HEK293 (cell line): ENCODE measurements at regions not wholly inside any gene's neighbourhood (a gene's known extent, or its start where the extent isn't known, plus 50 kb on each side); places are given as distances from the start of the nearest gene placed in this dataset.

Source experiments
- CTCF ChIA-PET: fragments of 350-600 bp; formaldehyde crosslinking; extraction: SDS; loops from one replicate; lab custom pipeline; 2021; ENCODE audit warnings: antibody characterized with exemption; lab: Yijun Ruan, JAX
- POLR2A ChIA-PET: fragments of 300-600 bp; formaldehyde crosslinking; extraction: SDS; loops from one replicate; lab custom pipeline; 2020; ENCODE audit warnings: antibody characterized with exemption, inconsistent platforms; lab: Yijun Ruan, JAX
- H3K27ac ChIP-seq: fragments of 200-500 bp; sonication (Bioruptor generic); 2 replicates; pipeline ENCODE4 v1.5.1; 2014; ENCODE audit warnings: low read depth, low read length, control low read depth, inconsistent platforms; ENCODE audit errors: extremely low read depth
- H3K36me3 ChIP-seq, 2 experiments: fragments of 200-500 bp in 1 of 2; sonication (Bioruptor generic) in 1 of 2; 1 replicate in 1 of 2; 2 replicates in 1 of 2; pipeline ENCODE4 v1.5.1; 2014 to 2017; ENCODE audit warnings: inconsistent platforms in 2 of 2, low read length in 2 of 2; ENCODE audit not compliant: control insufficient read depth in 2 of 2, insufficient read depth in 1 of 2
- H3K4me1 ChIP-seq: fragments of 200-500 bp; sonication (Bioruptor generic); 2 replicates; pipeline ENCODE4 v1.5.1; 2014; ENCODE audit warnings: mild to moderate bottlenecking, low read length, inconsistent platforms; ENCODE audit not compliant: control insufficient read depth, insufficient read depth
- H3K4me3 ChIP-seq: 2 replicates; pipeline ENCODE4 v1.5.1; 2011; ENCODE audit warnings: low read depth, mild to moderate bottlenecking, control low read depth, low read length, moderate library complexity
- H3K9me3 ChIP-seq: fragments of 200-500 bp; sonication (Bioruptor generic); 2 replicates; pipeline ENCODE4 v1.5.1; 2014; ENCODE audit warnings: low read depth, low read length, inconsistent platforms; ENCODE audit not compliant: control insufficient read depth, insufficient read depth
- AEBP2 ChIP-seq: fragments of 450-650 bp; formaldehyde crosslinking; IDR thresholded peaks from 2 replicates; pipeline ENCODE4 v1.5.1; 2016; ENCODE audit warnings: missing biosample characterization, missing genetic modification characterization, borderline replicate concordance
- GFI1B ChIP-seq: fragments of 450-650 bp; formaldehyde crosslinking; IDR thresholded peaks from 2 replicates; pipeline ENCODE4 v1.5.1; 2016; ENCODE audit warnings: missing biosample characterization, missing genetic modification characterization
- HIC1 ChIP-seq: fragments of 450-650 bp; formaldehyde crosslinking; IDR thresholded peaks from 2 replicates; pipeline ENCODE4 v1.5.1; 2016; ENCODE audit warnings: missing biosample characterization, missing genetic modification characterization
- HOXC10 ChIP-seq: sonication (generic); formaldehyde crosslinking; IDR thresholded peaks from 2 replicates; pipeline ENCODE4 v1.8.1; 2023; ENCODE audit warnings: mild to moderate bottlenecking, missing genetic modification reagents
- KLF10 ChIP-seq: fragments of 450-650 bp; IDR thresholded peaks from 2 replicates; pipeline ENCODE4 v1.5.1; 2018; ENCODE audit warnings: missing biosample characterization, mild to moderate bottlenecking, missing genetic modification characterization
- KLF7 ChIP-seq: fragments of 450-650 bp; formaldehyde crosslinking; IDR thresholded peaks from 2 replicates; pipeline ENCODE4 v1.5.1; 2016; ENCODE audit warnings: missing biosample characterization, missing genetic modification characterization, borderline replicate concordance
- KLF9 ChIP-seq: fragments of 450-650 bp; formaldehyde crosslinking; IDR thresholded peaks from 2 replicates; pipeline ENCODE4 v1.5.1; 2016; ENCODE audit warnings: missing biosample characterization, missing genetic modification characterization, low read depth
- MEIS1 ChIP-seq: sonication (generic); formaldehyde crosslinking; IDR thresholded peaks from 2 replicates; pipeline ENCODE4 v1.8.1; 2022; ENCODE audit warnings: missing genetic modification reagents, mild to moderate bottlenecking, borderline replicate concordance
- PRDM1 ChIP-seq: fragments of 450-650 bp; formaldehyde crosslinking; IDR thresholded peaks from 2 replicates; pipeline ENCODE4; 2016; ENCODE audit warnings: missing biosample characterization, missing genetic modification characterization
- REPIN1 ChIP-seq: fragments of 450-650 bp; formaldehyde crosslinking; IDR thresholded peaks from 2 replicates; pipeline ENCODE4 v1.5.1; 2017; ENCODE audit warnings: missing biosample characterization, missing genetic modification characterization, low read depth
- ZBTB11 ChIP-seq: fragments of 450-650 bp; formaldehyde crosslinking; conservative IDR thresholded peaks from 2 replicates; pipeline ENCODE4 v1.5.1; 2016; ENCODE audit warnings: low read depth, missing biosample characterization, missing genetic modification characterization
- ZFP3 ChIP-seq: fragments of 450-650 bp; formaldehyde crosslinking; IDR thresholded peaks from 2 replicates; pipeline ENCODE4 v1.5.1; 2016; ENCODE audit warnings: low read depth, missing biosample characterization, missing genetic modification characterization
- ZFP37 ChIP-seq: fragments of 450-650 bp; formaldehyde crosslinking; IDR thresholded peaks from 2 replicates; pipeline ENCODE4 v1.5.1; 2016; ENCODE audit warnings: missing biosample characterization, missing genetic modification characterization
- ZNF175 ChIP-seq: fragments of 450-650 bp; formaldehyde crosslinking; IDR thresholded peaks from 2 replicates; pipeline ENCODE4 v1.5.1; 2016; ENCODE audit warnings: missing biosample characterization, missing genetic modification characterization
- ZNF302 ChIP-seq: fragments of 450-650 bp; formaldehyde crosslinking; IDR thresholded peaks from 2 replicates; pipeline ENCODE4 v1.5.1; 2016; ENCODE audit warnings: missing biosample characterization, missing genetic modification characterization, low read depth
- ZNF335 ChIP-seq: fragments of 450-650 bp; formaldehyde crosslinking; conservative IDR thresholded peaks from 2 replicates; pipeline ENCODE4 v1.5.1; 2016; ENCODE audit warnings: missing biosample characterization, missing genetic modification characterization
- ZNF354C ChIP-seq: fragments of 450-650 bp; formaldehyde crosslinking; IDR thresholded peaks from 2 replicates; pipeline ENCODE4 v1.5.1; 2016; ENCODE audit warnings: missing biosample characterization, missing genetic modification characterization, low read depth, borderline replicate concordance
- ZNF362 ChIP-seq: fragments of 450-650 bp; formaldehyde crosslinking; IDR thresholded peaks from 2 replicates; pipeline ENCODE4 v1.5.1; 2016; ENCODE audit warnings: missing biosample characterization, missing genetic modification characterization
- TF ChIP-seq, protein P1 (sequence below): fragments of 450-650 bp; formaldehyde crosslinking; IDR thresholded peaks from 2 replicates; pipeline ENCODE4 v1.5.1; 2016; ENCODE audit warnings: missing biosample characterization, missing genetic modification characterization
- TF ChIP-seq, protein P2 (sequence below): fragments of 450-650 bp; formaldehyde crosslinking; IDR thresholded peaks from 2 replicates; pipeline ENCODE4 v1.5.1; 2016; ENCODE audit warnings: missing biosample characterization, missing genetic modification characterization
- TF ChIP-seq, protein P3 (sequence below): fragments of 450-650 bp; formaldehyde crosslinking; IDR thresholded peaks from 2 replicates; pipeline ENCODE4 v1.5.0; 2017; ENCODE audit warnings: missing biosample characterization, missing genetic modification characterization, borderline replicate concordance

DNA sequence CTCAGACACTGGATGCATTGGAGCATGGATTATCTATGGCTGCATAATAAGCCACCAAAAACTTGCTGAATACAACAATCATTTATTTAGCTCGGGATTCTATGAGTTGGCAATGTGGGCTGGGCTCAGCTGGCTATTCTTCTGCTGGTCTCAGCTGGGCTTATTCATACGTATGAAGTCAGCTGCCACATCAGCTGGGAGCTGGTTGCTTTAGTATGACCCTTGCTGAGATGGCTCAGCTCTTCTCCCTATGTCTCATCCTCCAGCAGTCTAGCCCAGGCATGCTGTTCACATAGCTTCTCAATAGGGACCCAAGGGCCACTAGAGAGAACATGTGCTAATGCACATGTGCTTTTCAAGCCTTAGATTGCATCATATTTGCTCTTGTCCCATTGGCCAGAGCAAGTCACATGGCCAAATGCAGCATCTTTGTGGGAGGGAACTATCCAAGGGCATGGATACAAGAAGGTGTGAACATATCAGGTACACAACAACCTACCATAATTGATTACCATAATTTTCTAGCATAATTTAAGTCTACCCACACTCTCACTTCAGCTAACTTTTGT is 444.6 kb downstream of the KIF16B start (continued):
- TF ChIP-seq ZBTB11 (tag by site-specific recombination) (no peak), ZNF362 (no peak)

DNA sequence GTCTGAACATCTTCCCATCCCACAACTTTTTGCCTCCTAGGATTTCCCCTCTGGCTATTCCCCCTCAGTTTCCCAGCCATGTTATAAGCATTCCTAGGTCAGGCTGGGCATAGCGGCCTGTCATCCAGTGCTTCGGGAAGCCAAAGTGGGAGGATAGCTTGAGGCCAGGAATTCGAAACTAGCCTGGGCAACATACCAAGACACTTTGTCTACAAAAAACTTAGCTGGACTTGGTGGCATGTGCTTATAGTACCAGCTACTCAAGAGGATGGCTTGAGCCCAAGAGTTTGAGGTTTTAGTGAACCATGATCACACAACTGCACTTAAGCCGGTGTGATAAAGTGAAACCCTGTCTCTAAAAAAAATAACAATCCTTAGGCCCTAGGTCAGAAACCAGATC is 447.4 kb downstream of the KIF16B start:
- H3K4me3 ChIP-seq, result no peak overlapping the region
- no peak overlapping the region for H3K27ac ChIP-seq
- no peaks in the 10 kb centered on the region for H3K9me3 ChIP-seq
- POLR2A ChIA-PET, result no interaction called here
- no peaks in the 10 kb centered on the region for H3K4me1 ChIP-seq
- TF ChIP-seq HIC1 (tag by site-specific recombination) (no peak), GFI1B (no peak), ZNF354C (tag by site-specific recombination) (no peak), PRDM1 (tag by site-specific recombination) (no peak), ZFP37 (no peak), MEIS1 (CRISPR knock-in tag) (no peak), REPIN1 (tag by site-specific recombination) (no peak), KLF10 (no peak), ZNF335 (tag by site-specific recombination) (no peak), KLF9 (tag by site-specific recombination) (no peak), ZNF175 (tag by site-specific recombination) (no peak), HOXC10 (CRISPR knock-in tag) (no peak), AEBP2 (tag by site-specific recombination) (no peak), ZFP3 (no peak), ZNF302 (tag by site-specific recombination) (no peak), KLF7 (tag by site-specific recombination) (no peak)
- TF ChIP-seq, protein P1, sequence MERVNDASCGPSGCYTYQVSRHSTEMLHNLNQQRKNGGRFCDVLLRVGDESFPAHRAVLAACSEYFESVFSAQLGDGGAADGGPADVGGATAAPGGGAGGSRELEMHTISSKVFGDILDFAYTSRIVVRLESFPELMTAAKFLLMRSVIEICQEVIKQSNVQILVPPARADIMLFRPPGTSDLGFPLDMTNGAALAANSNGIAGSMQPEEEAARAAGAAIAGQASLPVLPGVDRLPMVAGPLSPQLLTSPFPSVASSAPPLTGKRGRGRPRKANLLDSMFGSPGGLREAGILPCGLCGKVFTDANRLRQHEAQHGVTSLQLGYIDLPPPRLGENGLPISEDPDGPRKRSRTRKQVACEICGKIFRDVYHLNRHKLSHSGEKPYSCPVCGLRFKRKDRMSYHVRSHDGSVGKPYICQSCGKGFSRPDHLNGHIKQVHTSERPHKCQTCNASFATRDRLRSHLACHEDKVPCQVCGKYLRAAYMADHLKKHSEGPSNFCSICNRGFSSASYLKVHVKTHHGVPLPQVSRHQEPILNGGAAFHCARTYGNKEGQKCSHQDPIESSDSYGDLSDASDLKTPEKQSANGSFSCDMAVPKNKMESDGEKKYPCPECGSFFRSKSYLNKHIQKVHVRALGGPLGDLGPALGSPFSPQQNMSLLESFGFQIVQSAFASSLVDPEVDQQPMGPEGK (tag by site-specific recombination), result no peak
- TF ChIP-seq, protein P2, sequence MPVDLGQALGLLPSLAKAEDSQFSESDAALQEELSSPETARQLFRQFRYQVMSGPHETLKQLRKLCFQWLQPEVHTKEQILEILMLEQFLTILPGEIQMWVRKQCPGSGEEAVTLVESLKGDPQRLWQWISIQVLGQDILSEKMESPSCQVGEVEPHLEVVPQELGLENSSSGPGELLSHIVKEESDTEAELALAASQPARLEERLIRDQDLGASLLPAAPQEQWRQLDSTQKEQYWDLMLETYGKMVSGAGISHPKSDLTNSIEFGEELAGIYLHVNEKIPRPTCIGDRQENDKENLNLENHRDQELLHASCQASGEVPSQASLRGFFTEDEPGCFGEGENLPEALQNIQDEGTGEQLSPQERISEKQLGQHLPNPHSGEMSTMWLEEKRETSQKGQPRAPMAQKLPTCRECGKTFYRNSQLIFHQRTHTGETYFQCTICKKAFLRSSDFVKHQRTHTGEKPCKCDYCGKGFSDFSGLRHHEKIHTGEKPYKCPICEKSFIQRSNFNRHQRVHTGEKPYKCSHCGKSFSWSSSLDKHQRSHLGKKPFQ (tag by site-specific recombination), result no peak
- TF ChIP-seq, protein P3, sequence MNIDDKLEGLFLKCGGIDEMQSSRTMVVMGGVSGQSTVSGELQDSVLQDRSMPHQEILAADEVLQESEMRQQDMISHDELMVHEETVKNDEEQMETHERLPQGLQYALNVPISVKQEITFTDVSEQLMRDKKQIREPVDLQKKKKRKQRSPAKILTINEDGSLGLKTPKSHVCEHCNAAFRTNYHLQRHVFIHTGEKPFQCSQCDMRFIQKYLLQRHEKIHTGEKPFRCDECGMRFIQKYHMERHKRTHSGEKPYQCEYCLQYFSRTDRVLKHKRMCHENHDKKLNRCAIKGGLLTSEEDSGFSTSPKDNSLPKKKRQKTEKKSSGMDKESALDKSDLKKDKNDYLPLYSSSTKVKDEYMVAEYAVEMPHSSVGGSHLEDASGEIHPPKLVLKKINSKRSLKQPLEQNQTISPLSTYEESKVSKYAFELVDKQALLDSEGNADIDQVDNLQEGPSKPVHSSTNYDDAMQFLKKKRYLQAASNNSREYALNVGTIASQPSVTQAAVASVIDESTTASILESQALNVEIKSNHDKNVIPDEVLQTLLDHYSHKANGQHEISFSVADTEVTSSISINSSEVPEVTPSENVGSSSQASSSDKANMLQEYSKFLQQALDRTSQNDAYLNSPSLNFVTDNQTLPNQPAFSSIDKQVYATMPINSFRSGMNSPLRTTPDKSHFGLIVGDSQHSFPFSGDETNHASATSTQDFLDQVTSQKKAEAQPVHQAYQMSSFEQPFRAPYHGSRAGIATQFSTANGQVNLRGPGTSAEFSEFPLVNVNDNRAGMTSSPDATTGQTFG, result no peak
- TF ChIP-seq, all 188 proteins: peak for 0
- CTCF ChIA-PET, result no interaction called here
- H3K36me3 ChIP-seq, result no peaks in the 10 kb centered on the region
